OCI-LY3 (cell line): ENCODE measurements at regions not wholly inside any gene's neighbourhood (a gene's known extent, or its start where the extent isn't known, plus 50 kb on each side); places are given as distances from the start of the nearest gene placed in this dataset.

Experiments used
- H2AFZ ChIP-seq: fragments of 200-600, 300-600 bp; shearing (Covaris generic); 2 replicates; pipeline ENCODE4 v1.6.0; 2014; ENCODE audit warnings: antibody characterized with exemption, low read depth, low read length
- H3K27ac ChIP-seq: fragments of 200-600, 300-600 bp; sonication (generic); 2 replicates; pipeline ENCODE4 v1.5.1; 2014; ENCODE audit warnings: mild to moderate bottlenecking, low read length, moderate library complexity, mixed read lengths
- H3K27me3 ChIP-seq: fragments of 200-600, 300-600 bp; sonication (generic); 2 replicates; pipeline ENCODE4 v1.6.1; 2014; ENCODE audit warnings: low read depth, low read length, mixed read lengths
- H3K36me3 ChIP-seq: fragments of 200-600, 300-600 bp; sonication (generic); replicated peaks from 2 replicates; pipeline ENCODE3; 2014; ENCODE audit warnings: low read depth, low read length, mixed read lengths
- H3K4me1 ChIP-seq: fragments of 300-600, 200-600 bp; sonication (generic); 2 replicates; pipeline ENCODE4 v1.6.1; 2014; ENCODE audit warnings: low read length, mixed read lengths
- H3K4me2 ChIP-seq: fragments of 200-600, 300-600 bp; sonication (generic); 2 replicates; pipeline ENCODE4 v1.6.1; 2014; ENCODE audit warnings: low read length, mixed read lengths
- H3K4me3 ChIP-seq: fragments of 300-600, 200-600 bp; sonication (generic); 2 replicates; pipeline ENCODE4 v1.5.1; 2014; ENCODE audit warnings: antibody characterized with exemption, mild to moderate bottlenecking, low read length, moderate library complexity
- H3K79me2 ChIP-seq: fragments of 300-600, 200-600 bp; shearing (Covaris generic); 2 replicates; pipeline ENCODE4 v1.6.1; 2014; ENCODE audit warnings: mild to moderate bottlenecking, low read length, mixed read lengths
- H3K9ac ChIP-seq: fragments of 300-600, 200-600 bp; shearing (Covaris generic); 2 replicates; pipeline ENCODE4 v1.6.0; 2014; ENCODE audit warnings: mild to moderate bottlenecking, low read length, moderate library complexity
- H3K9me3 ChIP-seq: fragments of 200-600, 300-600 bp; shearing (Covaris generic); 2 replicates; pipeline ENCODE4 v1.6.1; 2014; ENCODE audit warnings: low read length, mixed read lengths; ENCODE audit not compliant: insufficient read depth
- H4K20me1 ChIP-seq: fragments of 200-600, 300-600 bp; sonication (generic); 2 replicates; pipeline ENCODE4 v1.6.1; 2016; ENCODE audit warnings: low read length, mixed read lengths; ENCODE audit not compliant: insufficient read depth
- EZH2phosphoT487 ChIP-seq: fragments of 200-600 bp; shearing (Covaris generic); IDR thresholded peaks from 2 replicates; pipeline ENCODE4 v1.6.1; 2018; ENCODE audit warnings: antibody characterized with exemption, mixed run types, low read depth
- TF ChIP-seq, protein P1 (sequence below): fragments of 200-600, 300-600 bp; sonication (generic); IDR thresholded peaks from 2 replicates; pipeline ENCODE4 v1.5.1; 2014; ENCODE audit warnings: antibody characterized with exemption, low read length, low read depth

- H3K9me3 ChIP-seq = no peaks in the 10 kb centered on the region
- H3K79me2 ChIP-seq = no peaks in the 10 kb centered on the region
- H3K27ac ChIP-seq = no peak overlapping the region
- no peaks in the 10 kb centered on the region for H3K36me3 ChIP-seq
- no peak overlapping the region for H2AFZ ChIP-seq
- no peak overlapping the region for H3K9ac ChIP-seq
- H4K20me1 ChIP-seq = no peaks in the 10 kb centered on the region
- no peak overlapping the region for H3K4me3 ChIP-seq
- TF ChIP-seq, protein P1, sequence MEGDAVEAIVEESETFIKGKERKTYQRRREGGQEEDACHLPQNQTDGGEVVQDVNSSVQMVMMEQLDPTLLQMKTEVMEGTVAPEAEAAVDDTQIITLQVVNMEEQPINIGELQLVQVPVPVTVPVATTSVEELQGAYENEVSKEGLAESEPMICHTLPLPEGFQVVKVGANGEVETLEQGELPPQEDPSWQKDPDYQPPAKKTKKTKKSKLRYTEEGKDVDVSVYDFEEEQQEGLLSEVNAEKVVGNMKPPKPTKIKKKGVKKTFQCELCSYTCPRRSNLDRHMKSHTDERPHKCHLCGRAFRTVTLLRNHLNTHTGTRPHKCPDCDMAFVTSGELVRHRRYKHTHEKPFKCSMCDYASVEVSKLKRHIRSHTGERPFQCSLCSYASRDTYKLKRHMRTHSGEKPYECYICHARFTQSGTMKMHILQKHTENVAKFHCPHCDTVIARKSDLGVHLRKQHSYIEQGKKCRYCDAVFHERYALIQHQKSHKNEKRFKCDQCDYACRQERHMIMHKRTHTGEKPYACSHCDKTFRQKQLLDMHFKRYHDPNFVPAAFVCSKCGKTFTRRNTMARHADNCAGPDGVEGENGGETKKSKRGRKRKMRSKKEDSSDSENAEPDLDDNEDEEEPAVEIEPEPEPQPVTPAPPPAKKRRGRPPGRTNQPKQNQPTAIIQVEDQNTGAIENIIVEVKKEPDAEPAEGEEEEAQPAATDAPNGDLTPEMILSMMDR = no peak
- no peak for TF ChIP-seq EZH2phosphoT487
- H3K4me2 ChIP-seq = no peak overlapping the region
- no peaks in the 10 kb centered on the region for H3K27me3 ChIP-seq
- no peaks in the 10 kb centered on the region for H3K4me1 ChIP-seq
Observed at GRCh38 chr6:9085054-9085708, 649.8 kb upstream of the SLC35B3 start.

GRCh38 chr6:9083108-9083507 is 647.8 kb upstream of the SLC35B3 start:
- Histone ChIP-seq H4K20me1 (no peaks in the 10 kb centered on the region), H3K4me3 (no peak overlapping the region), H2AFZ (no peak overlapping the region), H3K27ac (no peak overlapping the region), H3K36me3 (no peaks in the 10 kb centered on the region), H3K27me3 (no peaks in the 10 kb centered on the region), H3K4me1 (no peaks in the 10 kb centered on the region), H3K9ac (no peak overlapping the region), H3K9me3 (no peaks in the 10 kb centered on the region), H3K79me2 (no peaks in the 10 kb centered on the region), H3K4me2 (no peak overlapping the region)
- TF ChIP-seq, protein P1 = no peak
- TF ChIP-seq EZH2phosphoT487 = no peak

- H3K9ac ChIP-seq = no peak overlapping the region
- no peaks in the 10 kb centered on the region for H3K79me2 ChIP-seq
- no peaks in the 10 kb centered on the region for H3K9me3 ChIP-seq
- no peaks in the 10 kb centered on the region for H3K4me1 ChIP-seq
- H3K4me2 ChIP-seq = no peak overlapping the region
- H3K36me3 ChIP-seq = no peaks in the 10 kb centered on the region
- H4K20me1 ChIP-seq = no peaks in the 10 kb centered on the region
- no peaks in the 10 kb centered on the region for H3K27me3 ChIP-seq
- TF ChIP-seq, protein P1 = no peak
- TF ChIP-seq EZH2phosphoT487 = no peak
- H3K27ac ChIP-seq = no peak overlapping the region
- H3K4me3 ChIP-seq = no peak overlapping the region
- H2AFZ ChIP-seq = no peak overlapping the region
Observed at GRCh38 chr6:9066726-9067125, 631.4 kb upstream of the SLC35B3 start.

DNA sequence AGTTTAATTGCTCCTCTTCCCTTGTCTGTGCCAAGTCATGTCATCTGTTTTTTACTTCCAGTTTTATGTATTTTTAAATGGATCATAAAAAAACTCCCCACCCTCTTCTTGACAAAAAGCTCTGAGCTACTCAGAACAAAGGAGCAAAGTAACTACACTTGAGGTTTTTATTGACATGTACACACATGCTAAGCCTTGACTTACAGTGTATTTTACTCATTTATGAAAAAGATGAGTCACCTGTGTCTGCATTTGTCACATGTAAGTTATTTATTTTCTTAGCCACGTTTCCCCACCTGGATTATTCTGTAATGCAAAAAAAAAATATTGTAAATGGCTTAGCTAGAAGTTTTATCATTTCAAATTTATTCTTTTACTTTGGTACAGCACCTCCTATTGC is 628.8 kb upstream of the SLC35B3 start:
- H3K4me3 ChIP-seq = no peak overlapping the region
- no peak overlapping the region for H3K27ac ChIP-seq
- H3K9me3 ChIP-seq = no peaks in the 10 kb centered on the region
- H3K79me2 ChIP-seq = no peaks in the 10 kb centered on the region
- TF ChIP-seq EZH2phosphoT487 = no peak
- no peaks in the 10 kb centered on the region for H4K20me1 ChIP-seq
- H2AFZ ChIP-seq = no peak overlapping the region
- no peaks in the 10 kb centered on the region for H3K36me3 ChIP-seq
- H3K9ac ChIP-seq = no peak overlapping the region
- H3K4me1 ChIP-seq = no peaks in the 10 kb centered on the region
- no peaks in the 10 kb centered on the region for H3K27me3 ChIP-seq
- no peak overlapping the region for H3K4me2 ChIP-seq
